NCI-H526 treated with DMSO at 0.1 percent for 48 hours (cell line): ENCODE measurements at regions not wholly inside any gene's neighbourhood (a gene's known extent, or its start where the extent isn't known, plus 50 kb on each side); places are given as distances from the start of the nearest gene placed in this dataset.

ENCODE experiments used
- DNase-seq: peaks from one replicate; lab custom pipeline; 2025; lab: John Stamatoyannopoulos, UW

DNA sequence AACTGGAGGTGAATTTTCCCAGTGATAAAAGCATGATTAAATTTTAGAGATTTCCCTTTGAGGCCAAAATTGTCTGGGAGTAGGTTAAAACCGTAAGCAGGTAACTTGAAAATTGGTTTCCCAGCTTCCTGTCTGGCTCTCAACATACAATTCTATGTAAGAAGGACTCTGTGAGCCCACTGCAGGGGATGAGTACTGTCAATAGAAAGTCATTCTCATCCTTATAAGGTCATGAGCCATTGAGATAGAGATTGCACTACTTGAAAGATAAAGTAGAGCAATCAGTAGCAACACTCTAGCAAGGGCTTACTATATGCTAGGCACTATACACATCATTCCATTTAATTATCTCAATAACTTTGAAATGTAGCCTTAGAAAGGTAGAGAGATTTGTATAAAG lies 225.6 kb upstream of the HMGA2 start:
- DNase-seq = no peak

DNA sequence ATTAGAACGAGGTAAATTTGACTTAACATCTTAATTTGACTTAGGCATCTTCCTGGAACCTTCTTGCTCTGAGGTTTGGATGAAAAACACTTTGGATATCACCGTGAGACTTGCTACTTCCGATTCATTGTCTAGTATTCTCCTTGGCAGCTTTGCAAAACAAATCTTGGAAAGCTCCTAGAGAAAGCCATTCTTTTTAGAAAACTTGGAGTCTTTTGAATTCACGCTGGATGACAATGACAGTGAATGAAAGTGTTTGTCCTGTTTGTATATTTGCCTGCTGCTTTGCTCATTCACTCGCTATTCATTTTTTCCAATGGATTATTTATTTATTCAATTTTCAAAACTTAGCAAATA lies 222.1 kb upstream of the HMGA2 start:
- no peak for DNase-seq

GRCh38 chr12:65602610-65603295 lies 221.5 kb upstream of the HMGA2 start:
- DNase-seq = peak; percentile 24

GRCh38 chr12:65603438-65604351 lies 220.6 kb upstream of the HMGA2 start:
- no peak for DNase-seq

DNA sequence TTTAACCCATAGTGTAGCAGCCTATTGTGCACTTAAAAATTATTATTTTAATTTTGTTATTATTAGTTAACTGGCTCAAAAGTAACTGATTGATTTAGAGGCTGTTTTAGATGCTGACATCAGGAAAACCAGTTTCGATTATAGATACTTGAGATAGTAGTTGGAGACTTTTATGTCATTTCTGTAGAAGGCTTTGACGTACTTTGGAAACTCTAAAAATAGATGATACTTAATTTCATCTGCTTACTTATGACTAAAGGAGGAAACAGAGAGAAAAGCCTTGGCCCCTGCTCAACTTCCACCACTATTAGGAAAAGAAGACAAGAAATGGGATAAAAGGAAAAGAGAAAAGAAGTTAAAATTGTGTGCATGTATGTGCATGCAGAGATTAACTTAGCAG lies 219.3 kb upstream of the HMGA2 start:
- no peak for DNase-seq

- no peak for DNase-seq
Observed at GRCh38 chr12:65606008-65606766, 218.1 kb upstream of the HMGA2 start.

GRCh38 chr12:65607401-65607841 lies 216.9 kb upstream of the HMGA2 start:
- DNase-seq = no peak

- no peak for DNase-seq
Observed at GRCh38 chr12:65608319-65608916, 215.9 kb upstream of the HMGA2 start.

GRCh38 chr12:65609359-65609771 lies 214.9 kb upstream of the HMGA2 start:
- DNase-seq = no peak

DNA sequence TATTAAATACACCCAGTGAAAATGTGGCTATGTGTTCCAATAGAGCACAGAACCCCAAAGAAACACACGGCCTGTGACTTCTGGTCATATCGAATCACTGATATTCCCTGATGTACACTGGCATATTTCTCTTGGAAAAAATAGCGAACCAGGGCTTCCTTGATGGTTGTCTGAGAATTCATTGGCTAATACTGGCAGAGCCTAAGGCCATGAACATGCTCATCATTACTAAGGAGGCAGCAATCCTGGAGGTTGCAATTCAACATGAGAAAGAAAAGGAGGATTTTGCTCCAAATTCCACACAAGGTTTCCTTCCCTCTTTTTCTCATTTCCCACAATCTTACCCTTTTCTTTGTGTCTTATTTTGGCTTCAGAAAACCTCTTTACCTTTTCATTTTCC lies 212.9 kb upstream of the HMGA2 start:
- no peak for DNase-seq

- no peak for DNase-seq
Observed at GRCh38 chr12:65612440-65612839, 211.8 kb upstream of the HMGA2 start.

DNA sequence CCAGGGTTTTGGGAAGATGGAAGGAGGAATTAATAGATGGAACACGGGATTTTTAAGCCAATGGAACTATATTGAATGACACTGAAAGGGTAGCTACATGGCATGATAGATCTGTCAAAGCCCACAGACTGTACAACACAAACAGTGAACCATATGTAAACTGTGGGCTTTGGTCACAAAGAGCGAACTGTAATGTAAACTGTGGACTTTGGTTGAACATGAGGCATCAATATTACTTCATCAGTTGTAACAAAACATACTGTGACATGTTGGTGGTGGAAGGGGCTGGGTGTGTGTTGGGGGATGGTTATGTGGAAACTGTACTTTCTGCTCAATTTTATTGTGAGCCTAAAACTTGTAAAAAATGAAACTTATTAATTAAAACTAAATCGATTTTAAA lies 210.6 kb upstream of the HMGA2 start:
- DNase-seq = no peak

DNA sequence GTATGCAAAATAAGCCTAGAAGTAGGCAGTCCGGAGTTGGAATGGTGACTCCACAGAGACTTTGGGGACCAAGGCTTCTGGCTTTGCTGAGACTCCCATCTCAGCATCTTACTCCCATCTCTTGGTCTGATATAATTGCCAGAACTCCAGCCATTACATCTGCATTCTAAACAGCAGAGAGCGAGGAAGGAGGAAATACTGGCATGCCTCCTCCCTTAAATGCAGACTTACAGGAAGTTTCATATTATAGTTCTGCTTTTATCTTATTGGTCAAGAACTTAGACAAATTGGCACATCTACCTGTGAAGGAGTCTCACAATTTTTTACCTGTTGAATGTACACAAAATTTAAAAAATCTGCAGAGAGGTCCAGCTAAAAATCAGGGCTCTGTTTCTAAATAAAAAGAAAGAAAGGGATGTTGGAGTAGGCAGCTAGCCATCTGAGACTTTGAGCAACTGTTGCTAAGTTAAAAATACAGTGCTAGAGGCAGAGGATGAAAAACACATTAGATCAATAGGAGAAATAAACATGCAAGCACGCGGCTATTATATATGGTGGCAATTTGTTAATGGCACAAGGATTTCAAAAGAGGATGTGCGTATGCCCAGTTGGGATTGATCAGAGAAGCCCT lies 209.9 kb upstream of the HMGA2 start:
- no peak for DNase-seq

- no peak for DNase-seq
Observed at GRCh38 chr12:65615118-65615517, 209.2 kb upstream of the HMGA2 start.

DNA sequence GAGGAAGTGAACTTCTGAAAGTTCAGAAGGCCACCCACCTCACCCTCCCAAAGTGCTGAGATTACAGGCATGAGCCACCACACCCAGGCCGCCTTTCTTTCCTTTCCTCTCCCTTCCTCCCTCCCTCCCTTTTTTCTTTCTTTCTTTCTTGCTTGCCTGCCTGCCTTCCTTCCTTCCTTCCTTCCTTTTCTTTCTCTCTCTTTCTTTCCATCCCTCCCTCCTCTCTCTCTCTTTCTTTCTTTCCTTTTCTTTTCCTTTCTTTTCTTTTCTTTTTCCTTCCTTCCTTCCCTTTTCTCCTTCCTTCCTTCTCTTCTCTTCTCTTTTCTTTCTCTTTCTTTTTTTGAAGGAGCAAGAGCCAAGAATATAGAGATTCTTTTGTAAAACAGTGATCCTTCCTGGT lies 208.3 kb upstream of the HMGA2 start:
- DNase-seq = no peak

DNA sequence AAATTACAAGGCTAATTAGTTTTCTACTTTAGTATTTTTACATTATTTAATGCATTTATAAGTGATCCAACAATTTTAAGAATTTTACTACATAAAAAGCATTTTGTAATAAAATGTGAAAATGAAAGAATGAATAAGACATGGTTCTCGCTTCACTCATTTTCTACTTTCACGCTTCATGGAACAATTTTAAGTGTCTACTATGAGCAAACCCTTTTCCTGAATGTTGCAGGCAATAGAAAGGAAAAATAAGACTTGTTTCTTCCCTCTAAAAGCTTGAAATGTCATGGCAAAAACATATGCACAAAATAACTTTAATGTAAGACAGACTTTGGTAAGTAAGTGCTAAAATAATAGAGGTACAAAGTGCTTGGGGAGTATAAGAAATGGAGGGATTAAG lies 205.7 kb upstream of the HMGA2 start:
- no peak for DNase-seq

DNA sequence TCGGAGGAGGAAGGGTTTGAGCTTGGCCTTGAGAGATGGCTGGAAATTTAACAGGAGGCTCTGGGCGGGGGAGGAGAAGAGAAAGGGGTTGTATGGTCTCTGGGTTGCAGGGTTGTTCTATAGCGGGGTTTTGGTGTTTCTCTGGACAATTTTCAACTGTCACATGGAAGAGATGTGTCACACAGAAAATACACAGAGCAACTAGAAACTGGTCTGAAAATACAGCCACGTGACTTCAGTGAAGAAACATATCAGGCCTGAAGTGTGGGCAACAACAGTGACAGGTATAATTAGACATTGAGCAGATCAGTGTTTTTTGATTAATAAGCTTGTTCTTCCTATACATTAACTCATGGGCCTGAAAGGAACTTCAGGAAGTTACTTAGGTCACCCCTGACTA lies 205.3 kb upstream of the HMGA2 start:
- no peak for DNase-seq

- no peak for DNase-seq
Observed at GRCh38 chr12:65620046-65620445, 204.2 kb upstream of the HMGA2 start.

- DNase-seq = no peak
Observed at GRCh38 chr12:65622056-65622455, 202.2 kb upstream of the HMGA2 start.

DNA sequence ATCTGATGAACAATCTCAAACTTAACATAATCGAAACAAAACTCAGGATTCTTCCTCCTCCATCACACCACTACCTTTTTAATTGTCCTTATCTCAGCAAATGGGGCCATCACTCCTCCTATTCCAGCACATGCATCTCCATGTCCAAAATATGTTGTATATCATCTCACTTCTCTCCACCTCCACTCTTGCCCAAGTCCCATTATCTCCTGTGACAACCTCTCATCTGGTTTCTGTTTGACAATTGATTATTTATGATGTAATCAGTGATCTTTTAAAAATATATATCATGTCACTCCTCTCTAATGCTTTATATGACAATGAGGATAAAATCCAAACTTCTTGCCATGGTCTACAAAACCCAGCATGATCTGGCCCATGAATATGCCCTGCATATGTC lies 200.8 kb upstream of the HMGA2 start:
- no peak for DNase-seq

GRCh38 chr12:65624554-65625086 lies 199.7 kb upstream of the HMGA2 start:
- no peak for DNase-seq

DNA sequence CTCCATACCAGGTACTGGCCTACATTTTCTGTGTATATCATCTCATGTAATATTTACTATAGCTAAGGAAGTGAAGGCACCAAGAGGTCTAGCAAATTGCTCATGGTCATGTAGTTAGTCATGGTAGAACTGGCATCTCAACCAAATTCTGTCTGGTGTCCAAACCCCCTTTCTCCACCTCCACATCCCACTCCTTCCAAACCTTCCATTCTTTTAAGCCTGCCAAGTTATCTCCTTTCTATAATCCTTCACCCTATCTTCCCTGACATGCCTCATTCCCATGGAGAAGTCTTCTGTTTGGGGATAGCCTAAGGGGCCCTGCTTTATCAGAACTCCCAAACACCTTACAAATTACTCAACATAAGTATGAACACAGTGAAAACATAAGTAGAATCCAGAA lies 196.2 kb upstream of the HMGA2 start:
- no peak for DNase-seq
